Vagina (tissue), 2 donors: ENCODE measurements at regions not wholly inside any gene's neighbourhood (a gene's known extent, or its start where the extent isn't known, plus 50 kb on each side); places are given as distances from the start of the nearest gene placed in this dataset.

ENCODE experiments used
- CTCF ChIP-seq, 3 experiments: fragments of 450-650 bp in 2 of 3; fragments of 200-600 bp in 1 of 3; sonication (generic) in 1 of 3; IDR thresholded peaks; one replicate each; pipeline ENCODE4 v1.5.1; 2017 to 2019; ENCODE audit warnings: antibody characterized with exemption in 3 of 3, mild to moderate bottlenecking in 2 of 3, moderate library complexity in 2 of 3
- POLR2A ChIP-seq, 2 donors: fragments of 450-650 bp; IDR thresholded peaks; one replicate each; pipeline ENCODE4 v1.6.1; 2017; ENCODE audit warnings: antibody characterized with exemption in 2 of 2, mild to moderate bottlenecking in 2 of 2, moderate library complexity in 2 of 2
- POLR2AphosphoS5 ChIP-seq, 2 donors: sonication (generic); formaldehyde crosslinking; IDR thresholded peaks; one replicate each; pipeline ENCODE4 v1.9.0; 2017; ENCODE audit warnings: antibody characterized with exemption in 2 of 2, mild to moderate bottlenecking in 2 of 2, low read depth in 1 of 2; ENCODE audit not compliant: insufficient read depth in 1 of 2

GRCh38 chr12:84046859-84047258, 865.7 kb downstream of the SLC6A15 start:
- no peak for TF ChIP-seq CTCF (IDR thresholded peaks at IDR 0.05)
- TF ChIP-seq POLR2A (IDR thresholded peaks at IDR 0.05) = no peak
- TF ChIP-seq POLR2AphosphoS5 (IDR thresholded peaks at IDR 0.05; ENCODE audit: insufficient read depth in 1 of 2, low read depth in 1 of 2) = no peak
